Suprapubic skin (tissue), 4 donors: ENCODE measurements at regions not wholly inside any gene's neighbourhood (a gene's known extent, or its start where the extent isn't known, plus 50 kb on each side); places are given as distances from the start of the nearest gene placed in this dataset.

Experiments used
- DNase-seq, 2 donors: peaks; one replicate each; pipeline ENCODE4 v3.0.0-alpha.2; 2019; ENCODE audit warnings: low spot score in 2 of 2
- H3K27ac ChIP-seq: fragments of 200-600 bp; sonication (generic); one replicate; pipeline ENCODE4 v1.5.1; 2019
- H3K27me3 ChIP-seq: fragments of 200-600 bp; sonication (generic); one replicate; pipeline ENCODE4 v1.5.1; 2019
- H3K36me3 ChIP-seq: fragments of 200-600 bp; sonication (generic); one replicate; pipeline ENCODE4 v1.5.1; 2019
- H3K4me1 ChIP-seq: fragments of 200-600 bp; sonication (generic); one replicate; pipeline ENCODE4 v1.5.1; 2019
- H3K4me3 ChIP-seq: fragments of 200-600 bp; sonication (generic); one replicate; pipeline ENCODE4 v1.5.1; 2019; ENCODE audit warnings: mild to moderate bottlenecking
- H3K9me3 ChIP-seq: fragments of 200-600 bp; sonication (generic); one replicate; pipeline ENCODE4 v1.5.1; 2019
- CTCF ChIP-seq, 2 donors: fragments of 200-600 bp in 1 of 2; fragments of 450-650 bp in 1 of 2; sonication (generic) in 1 of 2; IDR thresholded peaks; one replicate each; pipeline ENCODE4 v1.5.1; 2016 to 2019; ENCODE audit warnings: antibody characterized with exemption in 2 of 2, mild to moderate bottlenecking in 1 of 2, moderate library complexity in 1 of 2
- EP300 ChIP-seq: sonication (generic); formaldehyde crosslinking; IDR thresholded peaks from one replicate; pipeline ENCODE4 v1.6.1; 2017; ENCODE audit warnings: antibody characterized with exemption
- POLR2A ChIP-seq, 2 donors: fragments of 450-650 bp; IDR thresholded peaks; one replicate each; pipeline ENCODE4 v1.6.1; 2017; ENCODE audit warnings: antibody characterized with exemption in 2 of 2, mild to moderate bottlenecking in 2 of 2, moderate library complexity in 2 of 2
- POLR2AphosphoS5 ChIP-seq, 3 donors: sonication (generic); formaldehyde crosslinking; IDR thresholded peaks; one replicate each; pipeline ENCODE4 v1.6.1; 2017; ENCODE audit warnings: antibody characterized with exemption in 3 of 3
- WGBS: methylation state at CpG from one replicate; pipeline ENCODE4 v1.1.5; 2018; 5-methylcytosine and 5-hydroxymethylcytosine counted together

GRCh38 chr17:54237911-54238515 lies 415.3 kb downstream of the KIF2B start:
- Histone ChIP-seq H3K27me3 (no peaks in the 10 kb centered on the region), H3K4me3 (no peak overlapping the region), H3K9me3 (peaks cover 5% of the 10 kb centered on the region), H3K4me1 (no peaks in the 10 kb centered on the region), H3K36me3 (no peaks in the 10 kb centered on the region), H3K27ac (no peak overlapping the region)
- no peak for TF ChIP-seq CTCF (IDR thresholded peaks at IDR 0.05)
- TF ChIP-seq POLR2AphosphoS5 (IDR thresholded peaks at IDR 0.05) = no peak
- no peak for TF ChIP-seq POLR2A (IDR thresholded peaks at IDR 0.05)
- no peak for TF ChIP-seq EP300
- no peak for DNase-seq
- 49% methylated on average over 5 of the region's 5 CpGs for WGBS

- Histone ChIP-seq H3K27me3 (no peaks in the 10 kb centered on the region), H3K4me3 (no peak overlapping the region), H3K36me3 (no peaks in the 10 kb centered on the region), H3K27ac (no peak overlapping the region), H3K9me3 (peaks cover 8% of the 10 kb centered on the region), H3K4me1 (no peaks in the 10 kb centered on the region)
- TF ChIP-seq EP300 = no peak
- no peak for DNase-seq
These were observed 416.6 kb downstream of the KIF2B start for GRCh38 chr17:54239291-54239690.

- no peak for TF ChIP-seq EP300
- no peak for TF ChIP-seq POLR2A (IDR thresholded peaks at IDR 0.05)
- no peak for TF ChIP-seq CTCF (IDR thresholded peaks at IDR 0.05)
- TF ChIP-seq POLR2AphosphoS5 (IDR thresholded peaks at IDR 0.05) = no peak
- no peak for DNase-seq
- no peaks in the 10 kb centered on the region for H3K36me3 ChIP-seq
- WGBS = 88% methylated on average over 3 of the region's 3 CpGs
- no peak overlapping the region for H3K4me3 ChIP-seq
- H3K27me3 ChIP-seq = no peaks in the 10 kb centered on the region
- H3K27ac ChIP-seq = no peak overlapping the region
- peaks cover 5% of the 10 kb centered on the region for H3K9me3 ChIP-seq
- no peaks in the 10 kb centered on the region for H3K4me1 ChIP-seq
These were observed 433.0 kb downstream of the KIF2B start for GRCh38 chr17:54255696-54256095.

- TF ChIP-seq POLR2A (IDR thresholded peaks at IDR 0.05) = no peak
- no peak for TF ChIP-seq POLR2AphosphoS5 (IDR thresholded peaks at IDR 0.05)
- TF ChIP-seq CTCF (IDR thresholded peaks at IDR 0.05) = no peak
- TF ChIP-seq EP300 = no peak
- DNase-seq = no peak
- Histone ChIP-seq H3K9me3 (peaks cover 5% of the 10 kb centered on the region), H3K27me3 (no peaks in the 10 kb centered on the region), H3K36me3 (no peaks in the 10 kb centered on the region), H3K4me3 (no peak overlapping the region), H3K27ac (no peak overlapping the region), H3K4me1 (no peaks in the 10 kb centered on the region)
- 65% methylated on average over 4 of the region's 4 CpGs for WGBS
These were observed 433.7 kb downstream of the KIF2B start for GRCh38 chr17:54256401-54256929.

GRCh38 chr17:54257440-54257839 lies 434.7 kb downstream of the KIF2B start:
- H3K36me3 ChIP-seq = no peaks in the 10 kb centered on the region
- no peaks in the 10 kb centered on the region for H3K27me3 ChIP-seq
- WGBS = 51% methylated on average over 2 of the region's 2 CpGs
- H3K4me3 ChIP-seq = no peak overlapping the region
- TF ChIP-seq EP300 = no peak
- no peak for TF ChIP-seq POLR2AphosphoS5 (IDR thresholded peaks at IDR 0.05)
- no peak for TF ChIP-seq POLR2A (IDR thresholded peaks at IDR 0.05)
- no peak for TF ChIP-seq CTCF (IDR thresholded peaks at IDR 0.05)
- H3K4me1 ChIP-seq = no peaks in the 10 kb centered on the region
- peaks cover 5% of the 10 kb centered on the region for H3K9me3 ChIP-seq
- DNase-seq = no peak
- H3K27ac ChIP-seq = no peak overlapping the region

GRCh38 chr17:54259476-54259875 lies 436.7 kb downstream of the KIF2B start:
- Histone ChIP-seq H3K27me3 (no peaks in the 10 kb centered on the region), H3K9me3 (no peaks in the 10 kb centered on the region), H3K4me3 (no peak overlapping the region), H3K36me3 (no peaks in the 10 kb centered on the region), H3K27ac (no peak overlapping the region), H3K4me1 (no peaks in the 10 kb centered on the region)
- WGBS = 63% methylated on average over 4 of the region's 4 CpGs
- DNase-seq = no peak
- no peak for TF ChIP-seq EP300
- no peak for TF ChIP-seq CTCF (IDR thresholded peaks at IDR 0.05)
- no peak for TF ChIP-seq POLR2A (IDR thresholded peaks at IDR 0.05)
- TF ChIP-seq POLR2AphosphoS5 (IDR thresholded peaks at IDR 0.05) = no peak
